HepG2 (cell line): ENCODE measurements at regions not wholly inside any gene's neighbourhood (a gene's known extent, or its start where the extent isn't known, plus 50 kb on each side); places are given as distances from the start of the nearest gene placed in this dataset.

Experiments used
- ATAC-seq: fragments of 200-7000 bp; cut with Tn5 transposase; 3 replicates; pipeline ENCODE4 v1.9.1; 2020; ENCODE audit warnings: mild to moderate bottlenecking, moderate library complexity
- BruUV-seq: library from RNA; stranded (reverse); fragments of 400-500 nt; replicated peaks from 2 replicates; lab custom pipeline; 2021; lab: Mats Ljungman, UMichigan
- CTCF ChIA-PET: fragments of 300-600 bp; formaldehyde crosslinking; extraction: SDS; loops from one replicate; lab custom pipeline; 2021; ENCODE audit warnings: low total read pairs, inconsistent platforms, low intra/inter-chr PET ratio; lab: Yijun Ruan, JAX
- POLR2A ChIA-PET: fragments of 350-600 bp; sonication (Branson Sonifier 250); formaldehyde crosslinking; loops from one replicate; lab custom pipeline; 2020; ENCODE audit warnings: antibody characterized with exemption, inconsistent platforms; lab: Yijun Ruan, JAX
- DNase-seq: peaks from one replicate; pipeline ENCODE4 v3.0.0-alpha.2; 2015; ENCODE audit warnings: low spot score
- FAIRE-seq: peaks from 3 replicates; lab custom pipeline; 2011; peaks lifted over from hg19 to GRCh38; lab: Jason Lieb, UNC
- H2AFZ ChIP-seq: one replicate; pipeline ENCODE4 v1.6.1; 2011; ENCODE audit warnings: low read length, inconsistent platforms
- H3K27ac ChIP-seq: fragments of 300-600 bp; 3 replicates; pipeline ENCODE4 v1.8.0; 2011; ENCODE audit warnings: mixed run types, mild to moderate bottlenecking, mixed read lengths, low read length, inconsistent platforms; ENCODE audit not compliant: insufficient read depth; ENCODE audit errors: extremely low read length
- H3K27me3 ChIP-seq, 2 experiments: fragments of 200-600 bp in 1 of 2; 2 replicates in 1 of 2; 3 replicates in 1 of 2; pipeline versions ENCODE4 v1.6.0 to v1.8.0; 2011; ENCODE audit warnings: low read length in 2 of 2, mild to moderate bottlenecking in 2 of 2, moderate library complexity in 2 of 2, inconsistent platforms in 1 of 2; ENCODE audit not compliant: insufficient read depth in 2 of 2, control insufficient read depth in 1 of 2
- H3K36me3 ChIP-seq, 2 experiments: fragments of 200-600 bp in 1 of 2; replicated peaks in 1 of 2; 2 replicates in 1 of 2; 3 replicates in 1 of 2; pipeline versions ENCODE4 v1.5.1 to v1.8.0; 2011; ENCODE audit warnings: low read length in 2 of 2, inconsistent platforms in 1 of 2; ENCODE audit not compliant: insufficient read depth in 2 of 2, control insufficient read depth in 1 of 2
- H3K4me1 ChIP-seq: 2 replicates; pipeline ENCODE4 v1.5.1; 2012; ENCODE audit warnings: low read length, inconsistent platforms; ENCODE audit not compliant: insufficient read depth
- H3K4me2 ChIP-seq: 2 replicates; pipeline ENCODE4 v1.6.0; 2011; ENCODE audit warnings: low read depth, low read length, inconsistent platforms
- H3K4me3 ChIP-seq, 3 experiments: fragments of 200-600 bp in 1 of 3; sonication (generic), shearing (Covaris generic) in 1 of 3; replicated peaks in 1 of 3; 2 replicates each; pipeline ENCODE4 v1.5.1; 2011 to 2016; ENCODE audit warnings: low read length in 3 of 3, inconsistent platforms in 2 of 3, low read depth in 2 of 3, mild to moderate bottlenecking in 2 of 3, control low read depth in 1 of 3, mixed read lengths in 1 of 3; ENCODE audit not compliant: insufficient read depth in 1 of 3
- H3K79me2 ChIP-seq: one replicate; pipeline ENCODE4 v1.6.1; 2011; ENCODE audit warnings: low read length, inconsistent platforms; ENCODE audit not compliant: insufficient read depth
- H3K9ac ChIP-seq: 2 replicates; pipeline ENCODE4 v1.6.0; 2011; ENCODE audit warnings: mild to moderate bottlenecking, low read depth, low read length, inconsistent platforms; ENCODE audit not compliant: insufficient read depth
- H3K9me3 ChIP-seq: 2 replicates; pipeline ENCODE4 v1.5.1; 2012; ENCODE audit warnings: mild to moderate bottlenecking, low read length
- H4K20me1 ChIP-seq: 2 replicates; pipeline ENCODE4 v1.6.0; 2011; ENCODE audit warnings: inconsistent platforms, mild to moderate bottlenecking, low read length, moderate library complexity; ENCODE audit not compliant: insufficient read depth
- FIP1L1 ChIP-seq: fragments of 200-400 bp; formaldehyde crosslinking; IDR thresholded peaks from 2 replicates; pipeline ENCODE4 v1.6.1; 2018; ENCODE audit warnings: low read depth, mild to moderate bottlenecking, low read length, moderate library complexity, borderline replicate concordance; ENCODE audit not compliant: insufficient read depth
- FOSL2 ChIP-seq: sonication (generic); formaldehyde crosslinking; IDR thresholded peaks from 2 replicates; pipeline ENCODE4 v1.4.0; 2020; ENCODE audit warnings: missing genetic modification reagents
- KDM1A ChIP-seq: IDR thresholded peaks from 2 replicates; pipeline ENCODE4 v1.6.1; 2016; ENCODE audit warnings: missing compliant biosample characterization
- LRRFIP1 ChIP-seq: sonication (generic); formaldehyde crosslinking; conservative IDR thresholded peaks from 2 replicates; pipeline ENCODE4 v1.4.0; 2020; ENCODE audit warnings: missing genetic modification reagents
- ZFP36L2 ChIP-seq: sonication (generic); formaldehyde crosslinking; IDR thresholded peaks from 2 replicates; pipeline ENCODE4 v1.4.0; 2020; ENCODE audit warnings: missing genetic modification reagents
- ZNF274 ChIP-seq: sonication (generic); formaldehyde crosslinking; IDR thresholded peaks from 2 replicates; pipeline ENCODE4 v1.5.1; 2020; ENCODE audit warnings: mild to moderate bottlenecking, missing genetic modification reagents
- ZNF317 ChIP-seq: sonication (generic); formaldehyde crosslinking; IDR thresholded peaks from 2 replicates; pipeline ENCODE4 v1.5.0; 2020; ENCODE audit warnings: mild to moderate bottlenecking, missing genetic modification reagents
- ZNF383 ChIP-seq: sonication (generic); formaldehyde crosslinking; IDR thresholded peaks from 2 replicates; pipeline ENCODE4 v1.4.0; 2020; ENCODE audit warnings: missing genetic modification reagents, mild to moderate bottlenecking, borderline replicate concordance
- ZSCAN20 ChIP-seq: sonication (generic); formaldehyde crosslinking; IDR thresholded peaks from 2 replicates; pipeline ENCODE4 v1.4.0; 2020; ENCODE audit warnings: missing genetic modification reagents, mild to moderate bottlenecking, borderline replicate concordance
- WGBS: methylation state at CpG from one replicate; pipeline ENCODE4 v1.1.6; 2017; ENCODE audit warnings: low lambda C conversion rate; 5-methylcytosine and 5-hydroxymethylcytosine counted together
- in situ Hi-C: cut with HindIII; loops from 2 replicates; pipeline ENCODE4 v1.10.0; 2017; ENCODE audit warnings: low pct_unique_long_range_greater_than_20kb; ENCODE audit not compliant: extremely low pct_ligation_motif_present
- intact Hi-C: fragments of 100-400 bp; cut with micrococcal nuclease; formaldehyde crosslinking; loops from one replicate; pipeline ENCODE4 v1.10.0; 2022; ENCODE audit not compliant: unreplicated experiment
- TF ChIP-seq, protein P1 (sequence below): sonication (generic); formaldehyde crosslinking; IDR thresholded peaks from one replicate; pipeline ENCODE4 v1.5.1; 2020; ENCODE audit warnings: mild to moderate bottlenecking, missing genetic modification reagents; ENCODE audit errors: not compliant biosample characterization
- TF ChIP-seq, protein P2 (sequence below): sonication (generic); formaldehyde crosslinking; IDR thresholded peaks from 2 replicates; pipeline ENCODE4 v1.9.0; 2021; ENCODE audit warnings: missing genetic modification reagents, mild to moderate bottlenecking, borderline replicate concordance
- TF ChIP-seq, protein P3 (sequence below): IDR thresholded peaks from 2 replicates; pipeline ENCODE4 v1.6.1; 2016; ENCODE audit warnings: low read depth, borderline replicate concordance

GRCh38 chr4:55021214-55021613 lies 104.2 kb downstream of the KDR start:
- intact Hi-C loops: no loop called here
- Histone ChIP-seq H3K9me3 (no peaks in the 10 kb centered on the region), H3K36me3 (no peaks in the 10 kb centered on the region), H4K20me1 (no peaks in the 10 kb centered on the region), H3K27ac (no peak overlapping the region), H2AFZ (no peak overlapping the region), H3K79me2 (no peaks in the 10 kb centered on the region), H3K4me1 (no peaks in the 10 kb centered on the region), H3K4me2 (no peak overlapping the region), H3K27me3 (no peaks in the 10 kb centered on the region), H3K9ac (no peak overlapping the region), H3K4me3 (no peak overlapping the region)
- in situ Hi-C loops: no loop called here
- ChIA-PET POLR2A (no interaction called here), CTCF (no interaction called here)
- 0% methylated on average over 1 of the region's 1 CpG for WGBS
- DNase-seq: no peak
- FAIRE-seq: no peak
- no TSS peak for BruUV-seq
- no peak for ATAC-seq
- TF ChIP-seq ZSCAN20 (CRISPR knock-in tag) (no peak), ZFP36L2 (CRISPR knock-in tag) (no peak), ZNF274 (CRISPR knock-in tag) (no peak), KDM1A (no peak), FIP1L1 (no peak), ZNF317 (CRISPR knock-in tag) (no peak), ZNF383 (CRISPR knock-in tag) (no peak), LRRFIP1 (CRISPR knock-in tag) (no peak), FOSL2 (no peak)
- TF ChIP-seq, protein P1, sequence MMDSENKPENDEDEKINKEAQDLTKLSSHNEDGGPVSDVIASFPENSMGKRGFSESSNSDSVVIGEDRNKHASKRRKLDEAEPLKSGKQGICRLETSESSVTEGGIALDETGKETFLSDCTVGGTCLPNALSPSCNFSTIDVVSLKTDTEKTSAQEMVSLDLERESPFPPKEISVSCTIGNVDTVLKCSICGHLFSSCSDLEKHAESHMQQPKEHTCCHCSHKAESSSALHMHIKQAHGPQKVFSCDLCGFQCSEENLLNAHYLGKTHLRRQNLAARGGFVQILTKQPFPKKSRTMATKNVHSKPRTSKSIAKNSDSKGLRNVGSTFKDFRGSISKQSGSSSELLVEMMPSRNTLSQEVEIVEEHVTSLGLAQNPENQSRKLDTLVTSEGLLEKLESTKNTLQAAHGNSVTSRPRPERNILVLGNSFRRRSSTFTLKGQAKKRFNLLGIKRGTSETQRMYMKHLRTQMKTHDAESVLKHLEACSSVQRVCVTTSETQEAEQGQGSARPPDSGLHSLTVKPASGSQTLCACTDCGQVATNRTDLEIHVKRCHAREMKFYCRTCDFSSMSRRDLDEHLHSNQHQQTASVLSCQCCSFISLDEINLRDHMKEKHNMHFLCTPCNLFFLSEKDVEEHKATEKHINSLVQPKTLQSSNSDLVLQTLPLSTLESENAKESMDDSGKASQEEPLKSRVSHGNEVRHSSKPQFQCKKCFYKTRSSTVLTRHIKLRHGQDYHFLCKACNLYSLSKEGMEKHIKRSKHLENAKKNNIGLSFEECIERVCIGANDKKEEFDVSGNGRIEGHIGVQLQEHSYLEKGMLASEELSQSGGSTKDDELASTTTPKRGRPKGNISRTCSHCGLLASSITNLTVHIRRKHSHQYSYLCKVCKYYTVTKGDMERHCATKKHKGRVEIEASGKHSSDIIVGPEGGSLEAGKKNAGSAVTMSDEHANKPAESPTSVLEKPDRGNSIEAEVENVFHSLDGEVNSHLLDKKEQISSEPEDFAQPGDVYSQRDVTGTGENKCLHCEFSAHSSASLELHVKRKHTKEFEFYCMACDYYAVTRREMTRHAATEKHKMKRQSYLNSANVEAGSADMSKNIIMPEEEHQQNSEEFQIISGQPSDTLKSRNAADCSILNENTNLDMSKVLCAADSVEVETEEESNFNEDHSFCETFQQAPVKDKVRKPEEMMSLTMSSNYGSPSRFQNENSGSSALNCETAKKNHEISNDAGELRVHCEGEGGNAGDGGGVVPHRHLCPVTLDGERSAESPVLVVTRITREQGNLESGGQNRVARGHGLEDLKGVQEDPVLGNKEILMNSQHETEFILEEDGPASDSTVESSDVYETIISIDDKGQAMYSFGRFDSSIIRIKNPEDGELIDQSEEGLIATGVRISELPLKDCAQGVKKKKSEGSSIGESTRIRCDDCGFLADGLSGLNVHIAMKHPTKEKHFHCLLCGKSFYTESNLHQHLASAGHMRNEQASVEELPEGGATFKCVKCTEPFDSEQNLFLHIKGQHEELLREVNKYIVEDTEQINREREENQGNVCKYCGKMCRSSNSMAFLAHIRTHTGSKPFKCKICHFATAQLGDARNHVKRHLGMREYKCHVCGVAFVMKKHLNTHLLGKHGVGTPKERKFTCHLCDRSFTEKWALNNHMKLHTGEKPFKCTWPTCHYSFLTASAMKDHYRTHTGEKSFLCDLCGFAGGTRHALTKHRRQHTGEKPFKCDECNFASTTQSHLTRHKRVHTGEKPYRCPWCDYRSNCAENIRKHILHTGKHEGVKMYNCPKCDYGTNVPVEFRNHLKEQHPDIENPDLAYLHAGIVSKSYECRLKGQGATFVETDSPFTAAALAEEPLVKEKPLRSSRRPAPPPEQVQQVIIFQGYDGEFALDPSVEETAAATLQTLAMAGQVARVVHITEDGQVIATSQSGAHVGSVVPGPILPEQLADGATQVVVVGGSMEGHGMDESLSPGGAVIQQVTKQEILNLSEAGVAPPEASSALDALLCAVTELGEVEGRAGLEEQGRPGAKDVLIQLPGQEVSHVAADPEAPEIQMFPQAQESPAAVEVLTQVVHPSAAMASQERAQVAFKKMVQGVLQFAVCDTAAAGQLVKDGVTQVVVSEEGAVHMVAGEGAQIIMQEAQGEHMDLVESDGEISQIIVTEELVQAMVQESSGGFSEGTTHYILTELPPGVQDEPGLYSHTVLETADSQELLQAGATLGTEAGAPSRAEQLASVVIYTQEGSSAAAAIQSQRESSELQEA: no peak
- TF ChIP-seq, protein P2, sequence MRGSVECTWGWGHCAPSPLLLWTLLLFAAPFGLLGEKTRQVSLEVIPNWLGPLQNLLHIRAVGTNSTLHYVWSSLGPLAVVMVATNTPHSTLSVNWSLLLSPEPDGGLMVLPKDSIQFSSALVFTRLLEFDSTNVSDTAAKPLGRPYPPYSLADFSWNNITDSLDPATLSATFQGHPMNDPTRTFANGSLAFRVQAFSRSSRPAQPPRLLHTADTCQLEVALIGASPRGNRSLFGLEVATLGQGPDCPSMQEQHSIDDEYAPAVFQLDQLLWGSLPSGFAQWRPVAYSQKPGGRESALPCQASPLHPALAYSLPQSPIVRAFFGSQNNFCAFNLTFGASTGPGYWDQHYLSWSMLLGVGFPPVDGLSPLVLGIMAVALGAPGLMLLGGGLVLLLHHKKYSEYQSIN: no peak
- TF ChIP-seq, protein P3, sequence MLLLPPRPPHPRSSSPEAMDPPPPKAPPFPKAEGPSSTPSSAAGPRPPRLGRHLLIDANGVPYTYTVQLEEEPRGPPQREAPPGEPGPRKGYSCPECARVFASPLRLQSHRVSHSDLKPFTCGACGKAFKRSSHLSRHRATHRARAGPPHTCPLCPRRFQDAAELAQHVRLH: no peak
